OCI-LY1 (cell line): ENCODE measurements at regions not wholly inside any gene's neighbourhood (a gene's known extent, or its start where the extent isn't known, plus 50 kb on each side); places are given as distances from the start of the nearest gene placed in this dataset.

Experiments used
- H2AFZ ChIP-seq: fragments of 200-600 bp; sonication (generic), shearing (Covaris generic); 2 replicates; pipeline ENCODE4 v1.6.0; 2014; ENCODE audit warnings: antibody characterized with exemption, mild to moderate bottlenecking, low read length
- H3F3A ChIP-seq: fragments of 200-600 bp; sonication (generic), shearing (Covaris generic); 2 replicates; pipeline ENCODE4 v1.6.0; 2014; ENCODE audit warnings: mild to moderate bottlenecking, antibody characterized with exemption, low read length, moderate library complexity; ENCODE audit not compliant: insufficient read depth
- H3K27ac ChIP-seq: fragments of 200-600 bp; sonication (generic); 2 replicates; pipeline ENCODE4 v1.5.1; 2014; ENCODE audit warnings: low read length, mixed run types, mild to moderate bottlenecking, low read depth; ENCODE audit not compliant: poor library complexity, severe bottlenecking
- H3K27me3 ChIP-seq: fragments of 200-600 bp; sonication (generic); 2 replicates; pipeline ENCODE4 v1.6.0; 2014; ENCODE audit warnings: antibody characterized with exemption, mild to moderate bottlenecking, low read length, moderate library complexity; ENCODE audit not compliant: insufficient read depth
- H3K36me3 ChIP-seq: fragments of 200-600 bp; sonication (generic); 2 replicates; pipeline ENCODE4 v1.6.1; 2014; ENCODE audit warnings: mild to moderate bottlenecking, antibody characterized with exemption, low read length, moderate library complexity, mixed read lengths; ENCODE audit not compliant: insufficient read depth
- H3K4me1 ChIP-seq: fragments of 200-600 bp; sonication (generic); 2 replicates; pipeline ENCODE4 v1.5.1; 2014; ENCODE audit warnings: mild to moderate bottlenecking, low read length, moderate library complexity; ENCODE audit not compliant: insufficient read depth, severe bottlenecking
- H3K4me2 ChIP-seq: fragments of 200-600 bp; sonication (generic), shearing (Covaris generic); 2 replicates; pipeline ENCODE4 v1.6.1; 2014; ENCODE audit warnings: low read length
- H3K4me3 ChIP-seq: fragments of 200-600 bp; sonication (generic); 2 replicates; pipeline ENCODE4 v1.5.1; 2014; ENCODE audit warnings: low read length, low read depth, mild to moderate bottlenecking, mixed read lengths; ENCODE audit not compliant: poor library complexity, severe bottlenecking
- H3K79me2 ChIP-seq: fragments of 200-600 bp; shearing (Covaris generic); 2 replicates; pipeline ENCODE4 v1.6.1; 2016; ENCODE audit warnings: mixed run types, low read length, mixed read lengths; ENCODE audit not compliant: insufficient read depth
- H3K9ac ChIP-seq: fragments of 200-600 bp; sonication (generic), shearing (Covaris generic); 2 replicates; pipeline ENCODE4 v1.6.1; 2014; ENCODE audit warnings: mild to moderate bottlenecking, low read length, mixed read lengths
- H3K9me2 ChIP-seq: fragments of 200-600 bp; sonication (generic), shearing (Covaris generic); 2 replicates; pipeline ENCODE4 v1.6.1; 2014; ENCODE audit warnings: low read depth, mild to moderate bottlenecking, low read length, mixed read lengths
- H3K9me3 ChIP-seq: fragments of 200-600 bp; shearing (Covaris generic); 2 replicates; pipeline ENCODE4 v1.6.1; 2014; ENCODE audit warnings: low read length, mixed read lengths
- H4K20me1 ChIP-seq: fragments of 200-600 bp; sonication (generic), shearing (Covaris generic); 2 replicates; pipeline ENCODE4 v1.6.0; 2016; ENCODE audit warnings: mild to moderate bottlenecking, low read length; ENCODE audit not compliant: insufficient read depth
- EZH2 ChIP-seq: fragments of 200-600 bp; sonication (generic), shearing (Covaris generic); IDR thresholded peaks from 2 replicates; pipeline ENCODE4 v1.8.0; 2017; ENCODE audit warnings: borderline replicate concordance, mixed run types, mild to moderate bottlenecking, antibody characterized with exemption, low read length, moderate library complexity, mixed read lengths
- TF ChIP-seq, protein P1 (sequence below): fragments of 200-600 bp; sonication (generic), shearing (Covaris generic); IDR thresholded peaks from 2 replicates; pipeline ENCODE4 v1.5.1; 2017; ENCODE audit warnings: mild to moderate bottlenecking, antibody characterized with exemption, low read length, moderate library complexity, mixed read lengths

DNA sequence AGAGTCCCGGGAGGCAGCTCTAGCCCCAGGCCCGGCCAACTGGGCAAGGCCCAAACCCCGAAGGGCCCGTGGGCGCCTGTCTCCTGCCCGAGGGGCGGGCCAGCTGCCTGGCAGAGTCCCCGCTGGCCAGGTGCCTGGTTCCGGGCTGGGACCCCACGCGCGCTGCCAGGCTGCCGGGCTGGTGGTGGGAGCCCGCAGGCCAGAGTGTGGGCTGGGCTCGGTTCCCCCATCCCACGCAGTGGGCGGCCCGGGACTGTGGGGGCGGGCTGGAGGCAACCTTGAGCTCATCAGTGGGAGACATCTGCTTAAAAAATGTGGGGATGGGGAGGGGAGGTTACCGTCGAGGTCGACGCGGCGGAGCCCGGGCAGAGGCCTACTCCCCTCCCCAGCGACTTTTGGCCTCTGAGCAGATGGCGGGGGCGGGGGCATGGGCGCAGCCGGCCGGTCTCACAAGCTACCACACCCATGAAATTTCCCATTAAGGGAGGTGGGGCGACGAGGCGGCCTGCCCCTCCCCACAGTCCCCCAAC lies 176.4 kb upstream of the GSE1 start:
- Histone ChIP-seq H3K27ac (no peak overlapping the region), H3K4me2 (no peak overlapping the region), H3K9ac (no peak overlapping the region), H3K36me3 (no peaks in the 10 kb centered on the region), H3K79me2 (no peaks in the 10 kb centered on the region), H3K4me1 (no peaks in the 10 kb centered on the region), H3K9me2 (no peaks in the 10 kb centered on the region), H2AFZ (no peak overlapping the region), H3K9me3 (no peaks in the 10 kb centered on the region), H3K27me3 (peaks cover 12% of the 10 kb centered on the region; the same call in 1 of the 2 replicates), H4K20me1 (no peaks in the 10 kb centered on the region), H3F3A (no peaks in the 10 kb centered on the region), H3K4me3 (no peak overlapping the region)
- TF ChIP-seq, protein P1, sequence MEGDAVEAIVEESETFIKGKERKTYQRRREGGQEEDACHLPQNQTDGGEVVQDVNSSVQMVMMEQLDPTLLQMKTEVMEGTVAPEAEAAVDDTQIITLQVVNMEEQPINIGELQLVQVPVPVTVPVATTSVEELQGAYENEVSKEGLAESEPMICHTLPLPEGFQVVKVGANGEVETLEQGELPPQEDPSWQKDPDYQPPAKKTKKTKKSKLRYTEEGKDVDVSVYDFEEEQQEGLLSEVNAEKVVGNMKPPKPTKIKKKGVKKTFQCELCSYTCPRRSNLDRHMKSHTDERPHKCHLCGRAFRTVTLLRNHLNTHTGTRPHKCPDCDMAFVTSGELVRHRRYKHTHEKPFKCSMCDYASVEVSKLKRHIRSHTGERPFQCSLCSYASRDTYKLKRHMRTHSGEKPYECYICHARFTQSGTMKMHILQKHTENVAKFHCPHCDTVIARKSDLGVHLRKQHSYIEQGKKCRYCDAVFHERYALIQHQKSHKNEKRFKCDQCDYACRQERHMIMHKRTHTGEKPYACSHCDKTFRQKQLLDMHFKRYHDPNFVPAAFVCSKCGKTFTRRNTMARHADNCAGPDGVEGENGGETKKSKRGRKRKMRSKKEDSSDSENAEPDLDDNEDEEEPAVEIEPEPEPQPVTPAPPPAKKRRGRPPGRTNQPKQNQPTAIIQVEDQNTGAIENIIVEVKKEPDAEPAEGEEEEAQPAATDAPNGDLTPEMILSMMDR, result no peak
- no peak for TF ChIP-seq EZH2

DNA sequence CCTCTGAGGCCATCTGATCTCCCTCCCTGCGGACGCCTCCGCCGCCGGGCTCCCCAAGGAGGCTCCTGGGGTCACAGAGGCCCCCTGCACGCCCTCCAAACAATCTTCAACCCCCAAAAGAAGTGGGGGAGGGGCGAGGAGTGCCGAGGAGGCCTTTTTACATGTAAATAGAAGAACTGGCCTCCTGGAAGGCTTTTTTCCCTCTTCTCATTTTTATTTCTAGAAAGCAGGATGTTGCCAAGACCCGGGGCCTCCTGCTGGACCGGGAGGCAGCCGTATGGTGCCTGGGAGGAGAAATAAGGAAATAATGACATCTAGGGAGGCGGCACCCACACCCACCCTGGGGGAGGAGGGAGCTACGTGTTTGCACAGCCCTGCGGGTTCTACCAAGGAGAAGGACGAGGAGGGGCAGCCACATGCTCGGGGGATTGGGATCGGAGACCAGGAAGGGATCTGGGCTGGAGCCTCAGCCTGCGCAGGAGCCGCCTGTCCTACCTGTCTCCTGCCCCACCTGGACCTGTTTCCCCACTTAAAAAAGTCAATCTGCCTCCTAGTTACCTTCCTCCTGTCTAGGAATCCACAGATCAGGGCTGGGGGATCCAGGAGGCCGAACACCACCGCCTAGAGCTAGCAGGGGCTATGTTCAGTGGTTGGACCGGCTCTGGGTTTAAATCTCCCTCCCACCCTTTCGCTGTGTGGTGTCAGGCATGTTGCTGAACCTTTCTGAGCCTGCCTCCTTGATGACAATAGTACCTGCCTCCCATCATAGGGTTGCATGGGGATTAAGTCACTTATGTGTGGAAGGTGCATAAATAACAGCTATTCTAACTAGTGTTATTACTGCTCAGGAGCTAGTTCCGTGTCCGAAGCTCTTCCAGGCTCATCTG lies 175.7 kb upstream of the GSE1 start:
- H3K9ac ChIP-seq, result no peak overlapping the region
- no peaks in the 10 kb centered on the region for H3K36me3 ChIP-seq
- H3F3A ChIP-seq, result no peaks in the 10 kb centered on the region
- H3K9me3 ChIP-seq, result no peaks in the 10 kb centered on the region
- H3K4me1 ChIP-seq, result no peaks in the 10 kb centered on the region
- H3K79me2 ChIP-seq, result no peaks in the 10 kb centered on the region
- no peak overlapping the region for H3K4me3 ChIP-seq
- TF ChIP-seq, protein P1, result no peak
- no peak for TF ChIP-seq EZH2
- H3K27ac ChIP-seq, result no peak overlapping the region
- H3K4me2 ChIP-seq, result no peak overlapping the region
- H3K27me3 ChIP-seq, result peaks cover 12% of the 10 kb centered on the region; the same call in 1 of the 2 replicates
- no peak overlapping the region for H2AFZ ChIP-seq
- H4K20me1 ChIP-seq, result no peaks in the 10 kb centered on the region
- no peaks in the 10 kb centered on the region for H3K9me2 ChIP-seq

DNA sequence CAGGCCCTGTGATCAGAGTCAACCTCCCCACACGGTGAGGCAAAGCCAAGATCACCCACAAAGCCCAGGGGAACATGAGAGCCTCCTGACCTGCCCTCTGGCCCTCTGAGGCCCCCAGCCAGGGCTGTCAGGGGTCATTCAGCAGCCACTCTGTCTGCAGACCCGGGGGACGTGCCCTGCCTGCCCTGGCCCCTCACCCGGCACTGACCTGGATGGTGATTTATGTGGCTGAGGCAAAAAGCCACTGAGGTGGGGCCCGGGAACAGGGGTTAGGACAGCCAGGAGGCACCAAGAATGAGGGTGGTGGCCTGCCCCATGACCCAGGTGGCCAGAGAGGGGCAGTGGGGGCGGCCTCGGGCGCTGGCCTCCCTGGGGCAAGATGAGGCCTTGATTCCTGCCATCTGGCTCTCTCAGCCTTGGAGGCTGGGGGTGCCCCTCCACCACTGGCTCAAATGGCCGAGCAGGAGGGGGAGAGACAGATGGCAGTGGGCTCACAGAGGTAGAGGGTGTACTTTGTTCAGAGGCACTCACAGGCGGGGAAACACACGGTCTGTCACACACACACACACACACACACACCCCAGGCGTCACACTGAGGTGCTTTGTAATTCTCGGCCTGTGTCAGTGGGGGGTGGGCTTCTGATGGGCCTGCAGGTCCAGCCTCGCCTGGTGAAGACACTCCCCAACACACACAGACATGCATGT lies 174.0 kb upstream of the GSE1 start:
- Histone ChIP-seq H3K9me2 (no peaks in the 10 kb centered on the region), H3K9ac (no peak overlapping the region), H3K79me2 (no peaks in the 10 kb centered on the region), H3K9me3 (no peaks in the 10 kb centered on the region), H3K27ac (no peak overlapping the region), H3F3A (no peaks in the 10 kb centered on the region), H3K4me3 (no peak overlapping the region), H2AFZ (no peak overlapping the region), H3K27me3 (peaks cover 10% of the 10 kb centered on the region; the same call in 1 of the 2 replicates), H3K4me2 (no peak overlapping the region), H3K4me1 (peaks cover 1% of the 10 kb centered on the region), H3K36me3 (no peaks in the 10 kb centered on the region), H4K20me1 (no peaks in the 10 kb centered on the region)
- TF ChIP-seq, protein P1, result no peak
- no peak for TF ChIP-seq EZH2
